Neuron (in vitro differentiated cells): ENCODE measurements at regions not wholly inside any gene's neighbourhood (a gene's known extent, or its start where the extent isn't known, plus 50 kb on each side); places are given as distances from the start of the nearest gene placed in this dataset.

ENCODE experiments used
- H2AFZ ChIP-seq: one replicate; pipeline ENCODE4 v1.6.1; 2013; ENCODE audit warnings: low read depth, mild to moderate bottlenecking, inconsistent platforms, low read length, moderate library complexity
- H3K27me3 ChIP-seq: one replicate; pipeline ENCODE4 v1.6.1; 2013; ENCODE audit warnings: low read length; ENCODE audit not compliant: insufficient read depth
- H3K36me3 ChIP-seq: one replicate; pipeline ENCODE4 v1.6.1; 2013; ENCODE audit warnings: low read length; ENCODE audit not compliant: insufficient read depth
- H3K4me1 ChIP-seq: one replicate; pipeline ENCODE4 v1.6.1; 2013; ENCODE audit warnings: low read length; ENCODE audit not compliant: insufficient read depth
- H3K4me3 ChIP-seq: 2 replicates; pipeline ENCODE4 v1.5.1; 2013; ENCODE audit warnings: mild to moderate bottlenecking, low read length, moderate library complexity
- H3K9me3 ChIP-seq: one replicate; pipeline ENCODE4 v1.6.1; 2013; ENCODE audit warnings: low read length

DNA sequence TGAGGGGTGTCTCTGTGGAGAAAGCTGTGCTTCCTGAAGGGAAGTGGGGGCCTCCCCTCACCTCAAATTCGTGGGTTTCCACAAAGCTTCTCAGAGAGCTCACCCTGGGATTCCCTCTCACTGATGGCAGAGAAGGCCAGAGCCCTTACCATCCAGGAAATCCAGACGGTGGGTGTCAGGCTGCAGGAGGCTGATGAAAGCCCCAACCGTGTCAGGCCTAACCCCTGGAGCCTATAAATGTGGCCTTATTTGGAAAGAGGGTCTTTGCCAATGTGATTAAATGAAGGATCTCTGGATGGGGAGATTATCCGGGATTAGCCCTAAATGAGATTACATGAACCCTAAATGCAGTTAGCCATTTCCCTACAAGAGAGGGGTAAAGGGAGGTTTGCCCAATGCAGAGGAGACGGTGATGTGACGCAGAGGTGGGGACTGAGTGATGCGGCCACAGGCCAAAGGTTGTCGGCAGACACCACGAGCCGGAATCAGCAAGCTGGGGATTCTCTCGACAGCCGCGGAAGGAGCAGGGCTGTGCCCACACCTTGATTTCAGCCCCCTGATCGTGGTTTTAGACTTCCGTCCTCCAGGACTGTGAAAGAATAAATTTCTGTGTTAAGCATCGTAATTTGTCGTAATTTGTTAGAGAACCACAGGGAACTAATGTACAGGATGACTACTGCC, 82.6 kb downstream of the TOMM20 start:
- Histone ChIP-seq H3K4me3 (no peak overlapping the region), H3K27me3 (no peaks in the 10 kb centered on the region), H2AFZ (no peak overlapping the region), H3K36me3 (no peaks in the 10 kb centered on the region), H3K4me1 (peaks cover 3% of the 10 kb centered on the region), H3K9me3 (no peaks in the 10 kb centered on the region)

DNA sequence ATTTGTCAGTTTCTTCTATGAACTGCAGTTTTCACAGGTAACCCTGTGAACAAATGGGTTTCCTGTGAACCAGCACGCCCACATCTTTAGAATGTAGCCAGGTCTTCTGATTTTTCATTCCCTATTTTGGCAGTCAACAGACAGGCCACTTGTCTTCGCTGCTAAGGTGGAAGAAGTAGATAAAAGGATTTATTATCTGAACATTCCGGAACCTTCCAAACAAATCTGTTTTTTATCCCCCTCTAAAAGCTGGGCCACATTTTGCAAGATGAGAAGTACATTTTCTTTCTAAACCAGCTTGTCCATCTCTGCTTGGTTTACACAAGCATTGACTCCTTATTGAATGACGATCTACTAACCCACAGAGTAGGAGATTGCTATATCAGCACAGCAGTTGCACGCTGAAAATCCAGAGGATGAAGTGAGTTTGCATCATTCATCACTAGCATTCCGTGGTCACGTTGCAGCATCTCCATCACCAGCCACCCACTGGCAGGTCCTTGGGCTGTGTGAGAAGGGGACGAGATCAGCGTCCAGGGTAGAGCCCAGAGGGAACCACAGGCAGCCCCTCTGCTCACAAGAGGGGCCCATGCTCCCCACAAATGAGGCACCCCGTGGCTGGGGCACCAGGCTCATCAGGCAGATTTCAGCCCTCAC, 83.5 kb downstream of the TOMM20 start:
- Histone ChIP-seq H3K4me1 (peaks cover 3% of the 10 kb centered on the region), H3K36me3 (no peaks in the 10 kb centered on the region), H3K27me3 (no peaks in the 10 kb centered on the region), H3K4me3 (no peak overlapping the region), H3K9me3 (no peaks in the 10 kb centered on the region), H2AFZ (no peak overlapping the region)

DNA sequence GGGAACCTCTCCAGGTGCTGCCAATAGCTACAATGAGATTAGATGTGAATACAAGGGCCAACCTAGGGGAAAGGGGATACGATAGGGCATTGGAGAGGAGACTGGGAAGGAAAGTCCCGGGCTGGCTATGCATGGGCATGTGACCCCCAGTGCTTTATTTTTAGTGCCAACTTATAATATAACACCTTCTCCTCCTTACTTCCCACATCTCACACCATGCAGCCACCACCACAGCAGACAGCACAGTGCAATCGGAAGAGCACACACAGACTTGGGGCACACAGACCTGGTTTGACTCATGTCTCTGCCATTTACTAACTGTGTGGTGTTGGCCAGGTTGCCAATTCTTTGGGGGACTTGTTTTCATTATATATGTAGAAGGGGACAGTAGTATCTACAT, 85.4 kb downstream of the TOMM20 start:
- Histone ChIP-seq H3K4me3 (no peak overlapping the region), H3K27me3 (no peaks in the 10 kb centered on the region), H2AFZ (no peak overlapping the region), H3K36me3 (no peaks in the 10 kb centered on the region), H3K9me3 (peaks cover 4% of the 10 kb centered on the region), H3K4me1 (peaks cover 3% of the 10 kb centered on the region)

DNA sequence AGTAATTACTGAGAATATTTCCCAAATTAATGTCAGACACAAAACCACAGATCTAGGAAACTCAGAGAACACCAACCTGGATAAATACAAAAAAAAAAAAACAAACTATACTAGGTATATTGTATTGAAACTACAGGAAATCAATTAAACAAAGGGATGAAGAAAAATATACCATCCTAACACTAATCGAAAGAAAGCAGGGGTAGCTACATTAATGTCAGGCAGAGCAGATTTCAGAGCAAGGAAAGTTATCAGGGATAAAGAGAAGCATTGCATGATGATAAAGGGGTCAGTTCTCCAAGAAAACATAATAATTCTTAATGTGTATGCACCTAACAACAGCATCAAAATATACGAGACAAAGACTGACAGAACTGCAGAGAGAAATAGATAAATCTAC, 89.9 kb downstream of the TOMM20 start:
- Histone ChIP-seq H2AFZ (no peak overlapping the region), H3K4me3 (no peak overlapping the region), H3K36me3 (no peaks in the 10 kb centered on the region), H3K9me3 (peaks cover 4% of the 10 kb centered on the region), H3K27me3 (no peaks in the 10 kb centered on the region), H3K4me1 (no peaks in the 10 kb centered on the region)

DNA sequence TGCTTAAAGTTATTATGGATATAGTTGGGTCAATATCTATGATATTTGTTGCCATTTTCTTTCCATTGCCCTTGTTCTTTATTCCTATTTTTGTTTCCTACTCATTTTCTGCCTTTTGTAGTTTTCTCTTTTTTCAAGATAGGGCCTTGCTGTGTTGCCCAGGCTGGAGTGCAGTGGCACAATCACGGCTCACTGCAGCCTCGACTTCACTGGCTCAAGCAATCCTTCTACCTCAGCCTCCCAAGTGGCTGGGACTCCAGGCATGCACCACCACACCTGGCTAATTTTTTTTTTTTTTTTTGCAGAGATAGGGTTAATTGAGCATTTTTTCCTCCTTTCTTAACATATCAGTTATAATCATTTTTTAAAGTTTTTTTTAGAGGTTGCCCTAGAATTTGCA, 92.7 kb downstream of the TOMM20 start:
- H3K36me3 ChIP-seq = no peaks in the 10 kb centered on the region
- no peak overlapping the region for H3K4me3 ChIP-seq

DNA sequence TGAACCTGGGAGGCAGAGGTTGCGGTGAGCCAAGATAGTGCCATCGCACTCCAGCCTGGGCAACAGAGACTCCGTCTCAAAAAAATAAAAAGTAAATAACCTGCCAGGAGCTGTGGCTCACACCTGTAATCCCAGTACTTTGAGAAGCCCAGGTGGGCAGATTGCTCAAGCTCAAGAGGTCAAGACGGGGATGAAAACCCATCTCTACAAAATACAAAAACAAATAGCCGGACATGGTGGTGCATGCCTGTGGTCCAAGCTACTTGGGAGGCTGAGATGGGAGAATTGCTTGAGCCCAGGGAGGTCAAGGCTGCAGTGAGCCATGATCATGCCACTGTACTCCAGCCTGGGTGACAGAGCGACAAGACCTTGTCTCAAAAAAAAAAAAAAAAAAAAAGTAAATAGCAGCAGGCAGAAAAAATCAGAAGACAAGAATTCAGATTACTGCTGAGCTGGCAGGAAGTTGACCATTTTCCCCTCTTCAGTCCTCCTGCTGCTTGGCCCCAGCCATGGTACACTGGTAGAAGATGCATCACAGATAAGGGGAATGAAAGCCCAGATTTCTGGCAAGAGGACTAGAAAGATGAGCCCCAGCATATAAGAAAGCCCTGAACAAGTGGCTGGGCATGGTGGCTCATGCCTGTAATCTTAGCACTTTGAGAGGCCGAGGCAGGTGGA, 97.6 kb downstream of the TOMM20 start:
- Histone ChIP-seq H3K9me3 (peaks cover 3% of the 10 kb centered on the region), H3K4me1 (no peaks in the 10 kb centered on the region), H3K36me3 (no peaks in the 10 kb centered on the region), H3K27me3 (no peaks in the 10 kb centered on the region), H2AFZ (no peak overlapping the region), H3K4me3 (no peak overlapping the region)

More for the DNA sequence above, 92.7 kb downstream of the TOMM20 start:
- Histone ChIP-seq H3K9me3 (peaks cover 4% of the 10 kb centered on the region), H2AFZ (no peak overlapping the region), H3K4me1 (no peaks in the 10 kb centered on the region), H3K27me3 (no peaks in the 10 kb centered on the region)

DNA sequence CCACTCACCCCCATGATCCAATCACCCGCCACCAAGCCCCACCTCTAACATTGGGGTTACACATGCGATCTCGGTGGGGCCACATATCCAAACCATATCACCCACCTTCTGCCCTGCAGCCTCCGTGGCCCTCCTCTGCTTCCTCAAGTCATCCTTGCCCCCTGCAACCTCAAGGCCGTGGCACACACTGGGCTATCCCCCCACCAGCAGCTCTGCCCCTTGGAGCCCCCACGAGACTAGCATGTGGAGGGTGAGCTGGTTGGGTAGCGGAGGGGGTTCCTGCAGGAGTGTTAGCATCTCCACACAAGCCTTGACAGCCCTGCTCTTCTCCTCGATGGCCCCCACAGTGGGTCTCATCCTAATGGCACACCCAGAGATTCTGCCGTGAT, 100.8 kb downstream of the TOMM20 start:
- Histone ChIP-seq H3K4me3 (no peak overlapping the region), H3K36me3 (no peaks in the 10 kb centered on the region), H3K4me1 (no peaks in the 10 kb centered on the region), H3K27me3 (no peaks in the 10 kb centered on the region), H2AFZ (no peak overlapping the region), H3K9me3 (peaks cover 3% of the 10 kb centered on the region)

DNA sequence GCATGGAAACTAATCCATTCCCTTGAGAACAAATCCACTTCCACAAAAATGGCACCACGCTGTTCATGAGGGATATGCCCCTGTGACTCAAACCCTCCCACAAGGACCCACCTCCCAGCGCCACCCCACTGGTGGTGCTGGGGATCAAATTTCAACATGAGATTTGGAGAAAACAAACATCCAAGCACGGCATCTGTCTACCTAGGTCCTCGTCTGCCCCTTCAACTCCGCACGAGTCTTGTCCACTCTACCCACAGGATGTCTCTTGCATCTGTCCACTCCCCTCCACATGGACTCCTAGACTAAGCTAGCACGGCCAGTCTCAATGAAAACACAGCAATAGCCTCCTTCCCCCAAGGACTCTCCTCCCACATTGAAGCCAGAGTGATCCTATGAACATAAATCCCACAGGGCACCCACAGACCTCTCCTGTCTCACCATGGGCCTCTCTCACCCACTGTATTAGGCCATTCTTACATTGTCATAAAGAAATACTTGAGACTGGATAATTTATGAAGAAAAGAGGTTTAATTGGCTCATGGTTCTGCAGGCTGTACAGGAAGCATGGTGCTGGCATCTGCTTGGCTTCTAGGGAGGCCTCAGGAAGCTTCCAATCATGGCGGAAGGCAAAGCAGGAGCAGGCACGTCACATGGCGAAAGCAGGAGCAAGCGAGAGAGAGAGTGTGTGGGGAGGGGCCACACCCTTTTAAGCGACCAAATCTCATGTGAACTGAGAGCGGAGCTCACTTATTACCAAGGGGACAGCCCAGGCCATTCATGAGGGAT, 101.4 kb downstream of the TOMM20 start:
- Histone ChIP-seq H3K27me3 (no peaks in the 10 kb centered on the region), H3K36me3 (no peaks in the 10 kb centered on the region), H2AFZ (no peak overlapping the region), H3K4me3 (no peak overlapping the region), H3K4me1 (peaks cover 3% of the 10 kb centered on the region), H3K9me3 (peaks cover 3% of the 10 kb centered on the region)

DNA sequence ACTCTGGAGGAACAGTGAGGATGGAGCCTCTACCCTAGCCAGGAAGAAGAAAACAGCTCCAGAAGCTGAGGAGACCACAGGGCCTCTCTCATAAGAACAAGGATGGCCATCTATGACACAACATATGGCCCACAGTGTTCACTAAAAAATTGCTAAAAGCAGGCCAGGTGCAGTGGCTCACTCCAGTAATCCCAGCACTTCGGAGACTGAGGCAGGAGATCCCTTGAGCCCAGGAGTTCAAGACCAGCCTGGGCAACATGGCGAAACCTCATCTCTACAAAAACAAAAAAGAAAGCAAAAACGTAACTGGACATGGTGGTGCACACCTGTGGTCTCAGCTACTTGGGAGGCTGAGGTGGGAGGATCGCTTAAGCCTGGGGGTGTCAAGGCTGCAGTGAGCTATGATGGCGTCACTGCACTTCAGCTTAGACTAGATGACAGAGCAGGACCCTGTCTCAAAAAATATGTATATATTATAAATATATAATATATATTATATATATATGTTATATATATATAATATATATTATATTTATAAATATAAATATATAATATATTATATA, 103.1 kb downstream of the TOMM20 start:
- H3K9me3 ChIP-seq = peaks cover 3% of the 10 kb centered on the region
- H2AFZ ChIP-seq = no peak overlapping the region
- H3K4me3 ChIP-seq = no peak overlapping the region
- no peaks in the 10 kb centered on the region for H3K36me3 ChIP-seq
- H3K4me1 ChIP-seq = peaks cover 3% of the 10 kb centered on the region
- no peaks in the 10 kb centered on the region for H3K27me3 ChIP-seq

DNA sequence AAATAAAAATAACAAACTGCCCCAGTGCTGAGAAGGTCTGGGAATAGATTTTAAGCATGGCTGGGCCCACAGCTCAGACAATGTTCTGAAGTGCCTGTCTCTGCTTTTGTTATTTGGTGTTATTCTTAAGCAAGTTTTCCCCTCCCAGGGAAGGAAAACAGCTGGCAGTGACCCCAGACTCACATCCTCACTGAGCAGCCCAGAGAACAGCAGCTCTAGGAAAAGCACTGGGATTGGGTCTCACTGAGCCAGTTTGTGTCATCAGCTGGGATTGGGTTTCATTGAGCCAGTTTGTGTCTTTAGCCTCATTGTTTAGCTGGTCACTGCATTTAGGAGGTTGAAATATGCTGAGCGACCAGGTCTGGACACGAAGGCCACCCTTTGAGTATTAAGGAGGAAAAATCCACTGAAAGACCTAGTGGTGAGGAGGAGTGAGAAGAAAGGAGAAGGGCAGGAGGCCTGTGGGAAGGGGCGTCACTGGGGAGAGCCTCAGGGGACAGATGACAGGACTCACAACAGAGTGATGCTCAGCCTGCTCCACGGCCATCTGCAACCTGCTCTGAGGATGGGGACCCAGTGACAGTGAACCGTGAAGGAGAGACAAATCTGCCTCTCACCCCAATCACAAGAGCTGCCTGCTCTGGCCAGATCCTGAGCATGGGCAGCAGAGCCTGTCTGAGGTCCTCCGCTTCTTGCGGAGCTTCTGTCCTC, 103.8 kb downstream of the TOMM20 start:
- Histone ChIP-seq H2AFZ (no peak overlapping the region), H3K36me3 (no peaks in the 10 kb centered on the region), H3K27me3 (no peaks in the 10 kb centered on the region), H3K4me3 (no peak overlapping the region), H3K9me3 (peaks cover 3% of the 10 kb centered on the region), H3K4me1 (peaks cover 5% of the 10 kb centered on the region)

DNA sequence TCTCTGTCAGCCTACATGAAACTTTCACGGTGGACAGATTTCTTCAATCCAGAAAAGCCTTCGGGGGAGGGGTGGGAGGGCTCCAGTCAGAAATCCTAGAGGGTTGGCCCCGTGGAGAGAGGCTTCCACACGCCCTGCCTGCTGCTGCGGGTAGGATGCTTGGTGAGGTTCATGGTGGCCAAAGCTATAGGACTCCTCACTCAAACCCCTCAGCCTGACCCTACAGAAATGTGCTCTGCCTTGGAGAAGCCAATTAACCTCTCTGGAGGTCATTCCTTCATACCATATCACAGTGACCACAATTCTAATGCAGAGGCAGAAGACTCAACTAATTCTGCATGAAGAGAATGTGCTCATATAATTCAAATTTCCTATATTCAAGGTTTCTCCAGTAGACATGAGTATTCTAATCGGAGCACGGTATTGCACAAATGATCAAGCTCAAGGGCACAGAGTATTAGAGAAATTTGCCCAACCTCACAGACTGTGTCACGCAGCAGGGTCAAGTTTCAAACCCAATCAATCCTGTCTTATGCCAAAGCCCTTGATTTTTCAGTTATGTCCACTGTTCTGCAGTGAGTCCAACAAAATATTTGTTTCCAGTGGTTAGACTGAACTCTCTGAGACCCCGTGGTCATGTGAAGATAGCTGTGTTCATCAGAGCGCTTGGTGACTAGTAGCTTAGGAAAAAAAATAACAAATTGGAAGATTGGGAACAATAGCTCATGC, 104.8 kb downstream of the TOMM20 start:
- H3K4me3 ChIP-seq = no peak overlapping the region
- H3K9me3 ChIP-seq = peaks cover 3% of the 10 kb centered on the region
- H3K4me1 ChIP-seq = peaks cover 10% of the 10 kb centered on the region
- no peaks in the 10 kb centered on the region for H3K27me3 ChIP-seq
- H2AFZ ChIP-seq = no peak overlapping the region
- H3K36me3 ChIP-seq = no peaks in the 10 kb centered on the region
